H1 (cell line): ENCODE measurements at regions not wholly inside any gene's neighbourhood (a gene's known extent, or its start where the extent isn't known, plus 50 kb on each side); places are given as distances from the start of the nearest gene placed in this dataset.

ENCODE experiments used
- CTCF ChIA-PET: fragments of 300-600 bp; sonication (Branson Sonifier 250); formaldehyde crosslinking; loops from one replicate; lab custom pipeline; 2021; ENCODE audit not compliant: partially characterized antibody; lab: Charles Lee
- POLR2A ChIA-PET: fragments of 300-600 bp; sonication (Branson Sonifier 250); formaldehyde crosslinking; loops from one replicate; lab custom pipeline; 2021; ENCODE audit warnings: inconsistent platforms; ENCODE audit not compliant: partially characterized antibody; lab: Charles Lee
- DNase-seq, 2 experiments: peaks; one replicate each; pipeline versions ENCODE4 v3.0.0 to v3.0.0-alpha.2; 2010 to 2022; ENCODE audit warnings: low spot score in 2 of 2, low read depth in 1 of 2, mixed read lengths in 1 of 2
- FAIRE-seq: peaks from 2 replicates; lab custom pipeline; 2011; peaks lifted over from hg19 to GRCh38; lab: Jason Lieb, UNC
- H2AFZ ChIP-seq: 2 replicates; pipeline ENCODE4 v1.8.1; 2012; ENCODE audit warnings: low read length, inconsistent platforms
- H2AK5ac ChIP-seq: 2 replicates; pipeline ENCODE4 v1.6.1; 2013; ENCODE audit warnings: low read depth, low read length
- H2BK120ac ChIP-seq: replicated peaks from 2 replicates; pipeline ENCODE3; 2013; ENCODE audit warnings: low read depth, low read length, inconsistent platforms
- H2BK12ac ChIP-seq: 2 replicates; pipeline ENCODE4 v1.6.1; 2013; ENCODE audit warnings: low read depth, low read length
- H2BK15ac ChIP-seq: 2 replicates; pipeline ENCODE4 v1.6.1; 2013; ENCODE audit warnings: low read length
- H2BK20ac ChIP-seq: 2 replicates; pipeline ENCODE4 v1.6.1; 2013; ENCODE audit warnings: low read length
- H2BK5ac ChIP-seq: 2 replicates; pipeline ENCODE4 v1.6.1; 2013; ENCODE audit warnings: low read depth, low read length
- H3K14ac ChIP-seq: 2 replicates; pipeline ENCODE4 v1.6.1; 2013; ENCODE audit warnings: inconsistent platforms; ENCODE audit not compliant: insufficient read length
- H3K18ac ChIP-seq: 2 replicates; pipeline ENCODE4 v1.6.1; 2013; ENCODE audit warnings: low read length; ENCODE audit errors: extremely low read depth
- H3K23ac ChIP-seq: 2 replicates; pipeline ENCODE4 v1.6.1; 2013; ENCODE audit warnings: inconsistent platforms; ENCODE audit not compliant: insufficient read length
- H3K23me2 ChIP-seq: 2 replicates; pipeline ENCODE4 v1.6.1; 2013; ENCODE audit warnings: low read depth, low read length
- H3K27ac ChIP-seq: 2 replicates; pipeline ENCODE4 v1.6.1; 2011; ENCODE audit warnings: low read depth, low read length, inconsistent platforms
- H3K27me3 ChIP-seq, 4 experiments: replicated peaks in 1 of 4; 1 replicate in 1 of 4; 2 replicates in 3 of 4; pipeline versions ENCODE4 v1.6.1 to v1.8.1; 2011 to 2013; ENCODE audit warnings: low read length in 3 of 4, mild to moderate bottlenecking in 3 of 4, inconsistent platforms in 2 of 4, mixed read lengths in 2 of 4, moderate library complexity in 1 of 4; ENCODE audit not compliant: control insufficient read depth in 3 of 4, insufficient read depth in 3 of 4; ENCODE audit errors: extremely low read depth in 1 of 4
- H3K36me3 ChIP-seq, 4 experiments: 2 replicates each; pipeline versions ENCODE4 v1.6.1 to v1.8.1; 2011 to 2013; ENCODE audit warnings: mild to moderate bottlenecking in 4 of 4, low read length in 3 of 4, moderate library complexity in 2 of 4, control low read depth in 1 of 4, inconsistent platforms in 1 of 4; ENCODE audit not compliant: insufficient read depth in 4 of 4, control insufficient read depth in 2 of 4
- H3K4ac ChIP-seq: replicated peaks from 2 replicates; pipeline ENCODE3; 2013; ENCODE audit warnings: low read length, low read depth, mixed read lengths, inconsistent platforms; ENCODE audit not compliant: insufficient read length
- H3K4me1 ChIP-seq, 4 experiments: replicated peaks in 1 of 4; 1 replicate in 1 of 4; 2 replicates in 3 of 4; pipeline versions ENCODE4 v1.6.1 to v1.8.1; 2011 to 2013; ENCODE audit warnings: low read length in 3 of 4, inconsistent platforms in 2 of 4, mixed read lengths in 1 of 4; ENCODE audit not compliant: insufficient read depth in 4 of 4, control insufficient read depth in 3 of 4
- H3K4me2 ChIP-seq, 2 experiments: 2 replicates each; pipeline versions ENCODE4 v1.6.1 to v1.8.1; 2011 to 2013; ENCODE audit warnings: low read depth in 2 of 2, low read length in 2 of 2, control low read depth in 1 of 2, inconsistent platforms in 1 of 2, mild to moderate bottlenecking in 1 of 2; ENCODE audit not compliant: insufficient read depth in 1 of 2
- H3K4me3 ChIP-seq, 4 experiments: fragments of 200-600, 300-600 bp in 1 of 4; sonication (generic), shearing (Covaris generic), sonication (Bioruptor Twin) in 1 of 4; 2 replicates each; pipeline versions ENCODE4 v1.5.1 to v1.8.1; 2011 to 2016; ENCODE audit warnings: low read length in 4 of 4, low read depth in 3 of 4, control low read depth in 2 of 4, inconsistent platforms in 2 of 4, mild to moderate bottlenecking in 2 of 4, mixed read lengths in 1 of 4, moderate library complexity in 1 of 4; ENCODE audit not compliant: insufficient read depth in 2 of 4; ENCODE audit errors: extremely low read depth in 1 of 4
- H3K56ac ChIP-seq: replicated peaks from 2 replicates; pipeline ENCODE3; 2013; ENCODE audit warnings: low read depth, mild to moderate bottlenecking, mixed read lengths, low read length, inconsistent platforms; ENCODE audit not compliant: insufficient read length
- H3K79me1 ChIP-seq: 2 replicates; pipeline ENCODE4 v1.6.1; 2013; ENCODE audit warnings: low read depth, low read length, control low read depth
- H3K79me2 ChIP-seq, 2 experiments: 2 replicates each; pipeline versions ENCODE4 v1.6.1 to v1.8.1; 2012 to 2013; ENCODE audit warnings: low read length in 2 of 2, mild to moderate bottlenecking in 2 of 2, inconsistent platforms in 1 of 2; ENCODE audit not compliant: insufficient read depth in 2 of 2, control insufficient read depth in 1 of 2
- H3K9ac ChIP-seq, 4 experiments: replicated peaks in 1 of 4; 1 replicate in 1 of 4; 2 replicates in 3 of 4; pipeline versions ENCODE4 v1.6.1 to v1.8.1; 2011 to 2013; ENCODE audit warnings: low read depth in 3 of 4, low read length in 3 of 4, control low read depth in 2 of 4, mild to moderate bottlenecking in 2 of 4, moderate library complexity in 2 of 4, inconsistent platforms in 1 of 4; ENCODE audit errors: extremely low read depth in 1 of 4
- H3K9me3 ChIP-seq, 2 experiments: 2 replicates each; pipeline versions ENCODE4 v1.6.1 to v1.8.1; 2012 to 2013; ENCODE audit warnings: mild to moderate bottlenecking in 2 of 2, moderate library complexity in 2 of 2, control low read depth in 1 of 2, inconsistent platforms in 1 of 2, low read depth in 1 of 2, low read length in 1 of 2, mixed read lengths in 1 of 2; ENCODE audit not compliant: insufficient read depth in 2 of 2
- H4K20me1 ChIP-seq, 2 experiments: replicated peaks in 1 of 2; 2 replicates each; pipeline versions ENCODE3 to v1.8.1; 2011 to 2013; ENCODE audit warnings: inconsistent platforms in 2 of 2, low read length in 2 of 2, mild to moderate bottlenecking in 1 of 2; ENCODE audit not compliant: insufficient read depth in 2 of 2, control insufficient read depth in 1 of 2
- H4K5ac ChIP-seq: 2 replicates; pipeline ENCODE4 v1.6.1; 2013; ENCODE audit warnings: low read length, low read depth, mixed read lengths, inconsistent platforms; ENCODE audit not compliant: insufficient read length
- H4K8ac ChIP-seq: 2 replicates; pipeline ENCODE4 v1.8.0; 2013; ENCODE audit warnings: mild to moderate bottlenecking, moderate library complexity, low read length, inconsistent platforms; ENCODE audit not compliant: insufficient read depth; ENCODE audit errors: extremely low read depth
- H4K91ac ChIP-seq: replicated peaks from 2 replicates; pipeline ENCODE3; 2013; ENCODE audit warnings: low read length, mixed read lengths, inconsistent platforms; ENCODE audit not compliant: insufficient read length
- JUN ChIP-seq: IDR thresholded peaks from 2 replicates; pipeline ENCODE4 v1.6.1; 2011; ENCODE audit warnings: low read depth, mild to moderate bottlenecking, improper control_type of control experiment, low read length
- SIN3A ChIP-seq, 2 experiments: IDR thresholded peaks in 1 of 2; conservative IDR thresholded peaks in 1 of 2; 2 replicates each; pipeline ENCODE4 v1.6.1; 2011 to 2012; ENCODE audit warnings: low read length in 2 of 2, improper control_type of control experiment in 1 of 2, low read depth in 1 of 2, mild to moderate bottlenecking in 1 of 2
- WGBS, 2 experiments: shearing (Covaris generic) in 1 of 2; methylation state at CpG; one replicate each; pipeline versions ENCODE4 v1.1.6 to v1.1.7; 2013 to 2015; ENCODE audit warnings: low lambda C conversion rate in 2 of 2, mixed read lengths in 2 of 2, inconsistent platforms in 1 of 2, low coverage in 1 of 2, missing lambda C conversion rate in 1 of 2; ENCODE audit not compliant: insufficient replicate concordance in 2 of 2, insufficient coverage in 1 of 2, insufficient read length in 1 of 2; ENCODE audit errors: extremely low coverage in 1 of 2, missing lambda C conversion rate in 1 of 2; 5-methylcytosine and 5-hydroxymethylcytosine counted together
- TF ChIP-seq, protein P1 (sequence below): IDR thresholded peaks from 2 replicates; pipeline ENCODE4 v1.6.1; 2011; ENCODE audit warnings: low read depth, mild to moderate bottlenecking, low read length; ENCODE audit not compliant: insufficient read depth

DNA sequence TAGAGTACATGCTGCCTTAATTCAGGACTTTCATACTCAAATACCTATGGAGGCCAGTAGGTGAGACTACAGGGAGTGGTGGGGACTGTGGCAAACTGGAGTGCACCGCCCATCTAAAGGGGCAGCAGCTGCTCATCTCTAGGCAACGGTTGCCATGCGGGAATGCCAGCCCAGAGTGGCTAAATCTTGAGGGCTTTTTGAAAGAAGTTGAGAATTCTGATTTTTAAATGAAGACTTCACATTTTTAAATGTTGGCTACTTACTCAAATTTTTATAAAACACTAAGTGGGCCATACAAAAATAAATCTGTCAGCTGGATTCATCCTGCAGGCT, 90.8 kb upstream of the PRR23E start:
- H2BK20ac ChIP-seq, result no peak overlapping the region
- no peak overlapping the region for H4K91ac ChIP-seq
- no peaks in the 10 kb centered on the region for H3K9me3 ChIP-seq
- no peak overlapping the region for H3K18ac ChIP-seq
- CTCF ChIA-PET, result interaction anchor here (1.3 kb wide), 1 partner anchor 271 kb away, joined by 3 read pairs; no protein-coding TSS in a partner anchor
- no peak overlapping the region for H2AK5ac ChIP-seq
- no peak overlapping the region for H3K4me2 ChIP-seq
- H3K79me2 ChIP-seq, result no peaks in the 10 kb centered on the region
- TF ChIP-seq, protein P1, sequence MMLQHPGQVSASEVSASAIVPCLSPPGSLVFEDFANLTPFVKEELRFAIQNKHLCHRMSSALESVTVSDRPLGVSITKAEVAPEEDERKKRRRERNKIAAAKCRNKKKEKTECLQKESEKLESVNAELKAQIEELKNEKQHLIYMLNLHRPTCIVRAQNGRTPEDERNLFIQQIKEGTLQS, result no peak
- no peak for TF ChIP-seq JUN
- TF ChIP-seq SIN3A (conservative IDR thresholded peaks at IDR 0.05 in 1 of 2, IDR thresholded peaks at IDR 0.05 in 1 of 2; ENCODE audit: low read depth in 1 of 2, low read length in 2 of 2), result no peak
- TF ChIP-seq, all 59 proteins: peak for 0
- H3K36me3 ChIP-seq, result no peaks in the 10 kb centered on the region
- WGBS, 2 experiments, result 98% methylated on average over 3 of the region's 3 CpGs; no CpG with 5 or more reads in 1 of the 2 experiments
- no peaks in the 10 kb centered on the region for H4K20me1 ChIP-seq
- no peak overlapping the region for H3K56ac ChIP-seq
- no peak overlapping the region for H2BK120ac ChIP-seq
- H4K8ac ChIP-seq, result no peak overlapping the region
- no peak overlapping the region for H3K27ac ChIP-seq
- POLR2A ChIA-PET, result no interaction called here
- H2BK15ac ChIP-seq, result no peak overlapping the region
- no peak overlapping the region for H2BK12ac ChIP-seq
- H3K23me2 ChIP-seq, result no peaks in the 10 kb centered on the region
- no peaks in the 10 kb centered on the region for H3K4me1 ChIP-seq
- no peak overlapping the region for H3K23ac ChIP-seq
- no peak overlapping the region for H2AFZ ChIP-seq
- H3K14ac ChIP-seq, result no peak overlapping the region
- FAIRE-seq (no peak), DNase-seq (no peak)
- no peak overlapping the region for H3K4ac ChIP-seq
- no peak overlapping the region for H2BK5ac ChIP-seq
- H3K9ac ChIP-seq, result no peak overlapping the region
- H4K5ac ChIP-seq, result no peak overlapping the region
- H3K4me3 ChIP-seq, result no peak overlapping the region
- H3K27me3 ChIP-seq, result no peaks in the 10 kb centered on the region
- no peaks in the 10 kb centered on the region for H3K79me1 ChIP-seq
